Endodermal cell (in vitro differentiated cells): ENCODE measurements at regions not wholly inside any gene's neighbourhood (a gene's known extent, or its start where the extent isn't known, plus 50 kb on each side); places are given as distances from the start of the nearest gene placed in this dataset.

ENCODE experiments used
- DNase-seq: peaks from one replicate; pipeline ENCODE4 v3.0.0-alpha.2; 2017
- H3K27ac ChIP-seq: 2 replicates; pipeline ENCODE4 v1.5.1; 2013; ENCODE audit warnings: mild to moderate bottlenecking, low read depth, low read length, moderate library complexity
- H3K27me3 ChIP-seq: 2 replicates; pipeline ENCODE4 v1.6.1; 2013; ENCODE audit warnings: mild to moderate bottlenecking, low read length, moderate library complexity; ENCODE audit not compliant: insufficient read depth, control insufficient read depth, poor library complexity, severe bottlenecking
- H3K36me3 ChIP-seq: 2 replicates; pipeline ENCODE4 v1.7.0; 2013; ENCODE audit warnings: mild to moderate bottlenecking, low read length, moderate library complexity; ENCODE audit not compliant: control insufficient read depth, insufficient read depth
- H3K4me1 ChIP-seq: one replicate; pipeline ENCODE4 v1.7.0; 2013; ENCODE audit warnings: low read length; ENCODE audit not compliant: control insufficient read depth, insufficient read depth
- H3K4me3 ChIP-seq: 2 replicates; pipeline ENCODE4 v1.5.1; 2013; ENCODE audit warnings: mild to moderate bottlenecking, low read length, moderate library complexity
- H3K9ac ChIP-seq: 2 replicates; pipeline ENCODE4 v1.6.1; 2013; ENCODE audit warnings: mild to moderate bottlenecking, low read length, moderate library complexity; ENCODE audit not compliant: poor library complexity, severe bottlenecking; ENCODE audit errors: extremely low read depth
- H3K9me3 ChIP-seq: 2 replicates; pipeline ENCODE4 v1.6.1; 2013; ENCODE audit warnings: mild to moderate bottlenecking, low read length, moderate library complexity; ENCODE audit not compliant: control insufficient read depth
- H3K27ac Mint-ChIP-seq: 2 replicates; pipeline ENCODE4 v1.8.0; 2020; ENCODE audit warnings: mixed read lengths
- H3K27me3 Mint-ChIP-seq: 2 replicates; pipeline ENCODE4 v1.8.0; 2021; ENCODE audit warnings: mild to moderate bottlenecking, mixed read lengths; ENCODE audit not compliant: insufficient read depth
- H3K36me3 Mint-ChIP-seq: 2 replicates; pipeline ENCODE4 v1.8.0; 2020; ENCODE audit warnings: low read depth, mixed read lengths
- H3K4me1 Mint-ChIP-seq: 2 replicates; pipeline ENCODE4 v1.8.0; 2020; ENCODE audit warnings: mixed read lengths
- H3K4me3 Mint-ChIP-seq: 2 replicates; pipeline ENCODE4 v1.8.0; 2020; ENCODE audit warnings: mild to moderate bottlenecking, moderate library complexity, mixed read lengths
- H3K9me3 Mint-ChIP-seq: 2 replicates; pipeline ENCODE4 v1.8.0; 2020; ENCODE audit warnings: mild to moderate bottlenecking, mixed read lengths
- CTCF ChIP-seq: fragments of 200-600 bp; sonication (generic); conservative IDR thresholded peaks from 2 replicates; pipeline ENCODE4 v1.5.0; 2021; ENCODE audit warnings: antibody characterized with exemption, mild to moderate bottlenecking
- WGBS, 2 experiments: methylation state at CpG; one replicate each; pipeline versions ENCODE4 v1.1.5 to v1.1.7; 2013; ENCODE audit warnings: missing lambda C conversion rate in 2 of 2, mixed read lengths in 1 of 2; ENCODE audit not compliant: insufficient coverage in 1 of 2, insufficient read length in 1 of 2; 5-methylcytosine and 5-hydroxymethylcytosine counted together

GRCh38 chr17:33560165-33560564 is 267.1 kb upstream of the ASIC2 start:
- peaks cover 4% of the 10 kb centered on the region for H3K9me3 ChIP-seq
- no peaks in the 10 kb centered on the region for H3K36me3 ChIP-seq
- H3K9ac ChIP-seq, result no peak overlapping the region
- DNase-seq, result no peak
- Mint-ChIP-seq H3K27me3 (peaks cover 3% of the 10 kb centered on the region), H3K27ac (no peak overlapping the region), H3K36me3 (no peaks in the 10 kb centered on the region), H3K4me3 (no peak overlapping the region), H3K9me3 (peaks cover 14% of the 10 kb centered on the region), H3K4me1 (no peaks in the 10 kb centered on the region)
- no peaks in the 10 kb centered on the region for H3K27me3 ChIP-seq
- no peak for TF ChIP-seq CTCF
- H3K4me1 ChIP-seq, result no peaks in the 10 kb centered on the region
- no peak overlapping the region for H3K27ac ChIP-seq
- no peak overlapping the region for H3K4me3 ChIP-seq
- 80 to 89% methylated on average over 5 of the region's 5 CpGs for WGBS, 2 experiments

DNA sequence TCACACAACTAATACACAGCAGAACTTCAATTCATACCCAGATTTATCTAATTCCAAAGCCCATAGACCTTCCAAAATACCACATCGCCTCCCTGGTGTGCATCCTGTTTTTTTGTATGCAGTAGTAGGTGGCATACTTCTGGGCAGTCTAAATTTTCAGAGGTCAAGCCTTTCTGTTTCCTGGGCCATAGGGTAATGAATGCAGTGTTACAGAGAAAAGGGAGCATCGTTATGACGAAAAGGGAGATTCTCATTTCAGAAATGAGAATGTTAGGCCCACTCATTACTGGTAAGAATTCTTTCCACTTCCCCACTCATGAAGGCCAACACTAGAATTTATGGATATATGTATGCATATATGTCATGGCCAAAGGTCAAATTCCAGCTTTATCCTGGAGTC is 267.8 kb upstream of the ASIC2 start:
- 90 to 100% methylated on average over 1 to 3 of the region's 3 CpGs for WGBS, 2 experiments
- Mint-ChIP-seq H3K9me3 (peaks cover 19% of the 10 kb centered on the region), H3K4me1 (no peaks in the 10 kb centered on the region)

DNA sequence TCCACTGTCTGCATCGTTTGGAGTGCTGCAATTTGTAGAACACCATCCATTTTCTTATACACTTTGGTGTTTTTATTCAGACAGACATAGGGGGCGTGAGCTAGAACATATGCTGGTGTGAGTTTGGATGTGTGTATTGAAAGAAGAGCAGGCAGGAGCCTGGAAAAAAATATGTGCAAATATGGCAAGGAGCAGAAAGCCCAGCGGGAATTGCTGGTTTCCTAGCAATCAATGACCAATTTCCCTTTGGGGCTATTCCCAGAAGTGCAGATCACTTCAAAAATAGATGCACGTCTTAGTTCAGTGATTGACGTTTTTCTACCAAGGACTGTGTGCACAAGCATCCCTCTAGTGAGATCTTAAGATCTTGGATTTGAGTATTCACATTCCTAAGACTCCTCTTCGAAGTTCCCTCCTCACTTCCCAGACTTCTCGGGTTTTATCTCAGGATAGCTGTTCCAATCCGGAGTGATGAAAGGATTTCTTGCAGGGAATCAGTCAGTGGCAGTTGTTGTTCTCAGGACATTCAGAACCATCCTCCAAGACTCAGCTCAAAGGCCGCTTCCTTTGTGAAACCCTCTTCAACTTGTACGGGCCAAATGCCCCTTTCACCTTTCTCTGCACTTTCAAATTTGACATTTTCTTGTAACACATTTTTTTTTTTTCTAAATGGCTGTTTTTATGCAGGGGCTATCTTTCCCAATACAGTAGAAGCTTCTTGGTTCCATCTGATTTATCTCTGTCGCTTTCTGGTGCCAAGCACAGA is 268.7 kb upstream of the ASIC2 start:
- no peaks in the 10 kb centered on the region for H3K36me3 ChIP-seq
- no peak overlapping the region for H3K9ac ChIP-seq
- H3K27ac ChIP-seq, result no peak overlapping the region
- no peaks in the 10 kb centered on the region for H3K27me3 ChIP-seq
- H3K9me3 ChIP-seq, result peaks cover 10% of the 10 kb centered on the region
- no peak for DNase-seq
- Mint-ChIP-seq H3K4me3 (no peak overlapping the region), H3K27ac (no peak overlapping the region), H3K36me3 (no peaks in the 10 kb centered on the region), H3K27me3 (peaks cover 3% of the 10 kb centered on the region), H3K9me3 (peaks cover 19% of the 10 kb centered on the region), H3K4me1 (no peaks in the 10 kb centered on the region)
- 75 to 80% methylated on average over 9 to 11 of the region's 11 CpGs for WGBS, 2 experiments
- no peaks in the 10 kb centered on the region for H3K4me1 ChIP-seq
- no peak for TF ChIP-seq CTCF
- no peak overlapping the region for H3K4me3 ChIP-seq

More for the DNA sequence above, 267.8 kb upstream of the ASIC2 start:
- H3K27ac ChIP-seq, result no peak overlapping the region
- H3K27ac Mint-ChIP-seq, result no peak overlapping the region
- no peak overlapping the region for H3K9ac ChIP-seq
- no peak for DNase-seq
- H3K36me3 ChIP-seq, result no peaks in the 10 kb centered on the region
- no peak for TF ChIP-seq CTCF
- peaks cover 10% of the 10 kb centered on the region for H3K9me3 ChIP-seq
- no peaks in the 10 kb centered on the region for H3K36me3 Mint-ChIP-seq
- no peaks in the 10 kb centered on the region for H3K4me1 ChIP-seq
- no peak overlapping the region for H3K4me3 Mint-ChIP-seq
- peaks cover 3% of the 10 kb centered on the region for H3K27me3 Mint-ChIP-seq
- H3K27me3 ChIP-seq, result no peaks in the 10 kb centered on the region
- H3K4me3 ChIP-seq, result no peak overlapping the region
